Gastroesophageal sphincter (tissue), 4 donors: ENCODE measurements at regions not wholly inside any gene's neighbourhood (a gene's known extent, or its start where the extent isn't known, plus 50 kb on each side); places are given as distances from the start of the nearest gene placed in this dataset.

Source experiments
- ATAC-seq: fragments of 150-250 bp; one replicate; pipeline ENCODE4 v1.9.1; 2016; ENCODE audit warnings: mild to moderate bottlenecking, moderate library complexity
- H3K27ac ChIP-seq, 4 donors: fragments of 200-600 bp; sonication (generic) in 3 of 4; 1 replicate in 3 of 4; 2 replicates in 1 of 4; pipeline ENCODE4 v1.5.1; 2016 to 2019
- H3K27me3 ChIP-seq: fragments of 200-600 bp; sonication (generic); one replicate; pipeline ENCODE4 v1.5.1; 2019
- H3K36me3 ChIP-seq, 2 donors: fragments of 200-600 bp; sonication (generic); one replicate each; pipeline ENCODE4 v1.5.1; 2019; ENCODE audit warnings: control low read depth in 1 of 2
- H3K4me1 ChIP-seq, 3 donors: fragments of 200-600 bp; sonication (generic); 1 replicate in 2 of 3; 2 replicates in 1 of 3; pipeline ENCODE4 v1.5.1; 2016 to 2019; ENCODE audit warnings: control low read depth in 2 of 3
- H3K4me3 ChIP-seq, 2 donors: fragments of 200-600 bp; sonication (generic); one replicate each; pipeline ENCODE4 v1.5.1; 2019; ENCODE audit warnings: mild to moderate bottlenecking in 1 of 2, moderate library complexity in 1 of 2
- H3K9me3 ChIP-seq, 3 donors: fragments of 200-600 bp; sonication (generic); one replicate each; pipeline ENCODE4 v1.5.1; 2017 to 2019; ENCODE audit warnings: control low read depth in 2 of 3
- EP300 ChIP-seq: sonication (generic); formaldehyde crosslinking; IDR thresholded peaks from one replicate; pipeline ENCODE4 v1.6.1; 2017; ENCODE audit warnings: antibody characterized with exemption, mild to moderate bottlenecking
- POLR2A ChIP-seq, 2 donors: fragments of 450-650 bp; IDR thresholded peaks; one replicate each; pipeline ENCODE4 v1.6.1; 2017; ENCODE audit warnings: antibody characterized with exemption in 2 of 2, mild to moderate bottlenecking in 2 of 2, moderate library complexity in 1 of 2
- POLR2AphosphoS5 ChIP-seq: sonication (generic); formaldehyde crosslinking; IDR thresholded peaks from one replicate; pipeline ENCODE4 v1.6.1; 2017; ENCODE audit warnings: antibody characterized with exemption
- WGBS, 2 donors: methylation state at CpG; one replicate each; pipeline ENCODE4 v1.1.5; 2018; ENCODE audit warnings: low coverage in 1 of 2; 5-methylcytosine and 5-hydroxymethylcytosine counted together
- TF ChIP-seq, protein P1 (sequence below), 4 experiments: fragments of 200-600 bp in 2 of 4; fragments of 450-650 bp in 2 of 4; sonication (generic) in 1 of 4; IDR thresholded peaks; one replicate each; pipeline ENCODE4 v1.5.1; 2017 to 2019; ENCODE audit warnings: antibody characterized with exemption in 4 of 4, mild to moderate bottlenecking in 2 of 4, moderate library complexity in 2 of 4

DNA sequence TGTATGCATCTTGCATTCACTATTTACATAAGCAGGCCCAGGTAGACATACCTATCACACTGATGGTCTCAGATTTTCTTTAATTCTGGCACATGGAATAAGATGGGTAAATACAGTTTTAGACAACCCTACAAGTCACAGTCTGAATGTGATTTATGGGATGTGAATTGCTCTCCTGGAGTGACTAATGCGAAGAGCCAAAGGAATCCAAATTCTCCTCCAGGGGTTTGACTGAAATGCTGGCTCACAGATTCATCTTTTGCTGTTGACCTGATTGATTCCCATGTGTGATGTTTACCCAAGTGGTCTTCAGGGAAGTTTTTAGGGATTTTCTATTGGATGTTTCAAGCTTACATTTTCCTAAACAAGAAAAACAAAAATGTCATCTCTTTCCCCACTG is 277.9 kb upstream of the MON1B start:
- no peak overlapping the region for H3K27ac ChIP-seq
- no peak for ATAC-seq
- H3K27me3 ChIP-seq, result no peaks in the 10 kb centered on the region
- no peaks in the 10 kb centered on the region for H3K36me3 ChIP-seq
- H3K9me3 ChIP-seq, result no peaks in the 10 kb centered on the region
- no peak overlapping the region for H3K4me3 ChIP-seq
- 86 to 100% methylated on average over 1 of the region's 1 CpG for WGBS, 2 donors
- TF ChIP-seq POLR2A (IDR thresholded peaks at IDR 0.05) (no peak), POLR2AphosphoS5 (no peak), EP300 (no peak)
- TF ChIP-seq, protein P1, sequence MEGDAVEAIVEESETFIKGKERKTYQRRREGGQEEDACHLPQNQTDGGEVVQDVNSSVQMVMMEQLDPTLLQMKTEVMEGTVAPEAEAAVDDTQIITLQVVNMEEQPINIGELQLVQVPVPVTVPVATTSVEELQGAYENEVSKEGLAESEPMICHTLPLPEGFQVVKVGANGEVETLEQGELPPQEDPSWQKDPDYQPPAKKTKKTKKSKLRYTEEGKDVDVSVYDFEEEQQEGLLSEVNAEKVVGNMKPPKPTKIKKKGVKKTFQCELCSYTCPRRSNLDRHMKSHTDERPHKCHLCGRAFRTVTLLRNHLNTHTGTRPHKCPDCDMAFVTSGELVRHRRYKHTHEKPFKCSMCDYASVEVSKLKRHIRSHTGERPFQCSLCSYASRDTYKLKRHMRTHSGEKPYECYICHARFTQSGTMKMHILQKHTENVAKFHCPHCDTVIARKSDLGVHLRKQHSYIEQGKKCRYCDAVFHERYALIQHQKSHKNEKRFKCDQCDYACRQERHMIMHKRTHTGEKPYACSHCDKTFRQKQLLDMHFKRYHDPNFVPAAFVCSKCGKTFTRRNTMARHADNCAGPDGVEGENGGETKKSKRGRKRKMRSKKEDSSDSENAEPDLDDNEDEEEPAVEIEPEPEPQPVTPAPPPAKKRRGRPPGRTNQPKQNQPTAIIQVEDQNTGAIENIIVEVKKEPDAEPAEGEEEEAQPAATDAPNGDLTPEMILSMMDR (IDR thresholded peaks at IDR 0.05), result no peak
- H3K4me1 ChIP-seq, result no peaks in the 10 kb centered on the region

DNA sequence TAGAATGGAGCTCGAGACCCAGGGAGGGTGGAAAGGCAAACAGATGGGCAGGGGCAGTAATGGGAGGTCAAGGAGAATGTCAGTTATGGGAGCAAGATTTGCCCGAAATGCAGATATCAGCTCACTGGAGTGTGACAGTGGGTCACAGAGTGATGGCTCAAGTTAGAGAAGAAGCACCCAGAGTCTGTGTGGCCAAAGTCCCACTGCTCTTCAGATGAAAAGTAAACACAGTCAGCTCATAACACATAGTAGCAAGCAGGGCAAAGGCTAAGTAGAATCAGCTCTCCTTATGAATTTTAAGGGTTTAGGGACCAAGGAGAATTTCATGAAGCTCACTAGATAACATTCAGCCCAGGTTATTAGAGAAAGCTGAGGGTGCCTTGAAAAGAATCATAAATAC is 264.9 kb upstream of the MON1B start:
- peaks cover 0 to 8% (median 0%) of the 10 kb centered on the region in 3 donors for H3K9me3 ChIP-seq
- H3K4me1 ChIP-seq, result no peaks in the 10 kb centered on the region
- H3K27ac ChIP-seq, result no peak overlapping the region
- WGBS, 2 donors, result 69 to 71% methylated on average over 2 of the region's 2 CpGs
- H3K4me3 ChIP-seq, result no peak overlapping the region
- H3K36me3 ChIP-seq, result no peaks in the 10 kb centered on the region
- H3K27me3 ChIP-seq, result no peaks in the 10 kb centered on the region
- ATAC-seq, result no peak
- TF ChIP-seq, protein P1 (IDR thresholded peaks at IDR 0.05), result no peak
- TF ChIP-seq EP300 (no peak), POLR2AphosphoS5 (no peak), POLR2A (IDR thresholded peaks at IDR 0.05) (no peak)

DNA sequence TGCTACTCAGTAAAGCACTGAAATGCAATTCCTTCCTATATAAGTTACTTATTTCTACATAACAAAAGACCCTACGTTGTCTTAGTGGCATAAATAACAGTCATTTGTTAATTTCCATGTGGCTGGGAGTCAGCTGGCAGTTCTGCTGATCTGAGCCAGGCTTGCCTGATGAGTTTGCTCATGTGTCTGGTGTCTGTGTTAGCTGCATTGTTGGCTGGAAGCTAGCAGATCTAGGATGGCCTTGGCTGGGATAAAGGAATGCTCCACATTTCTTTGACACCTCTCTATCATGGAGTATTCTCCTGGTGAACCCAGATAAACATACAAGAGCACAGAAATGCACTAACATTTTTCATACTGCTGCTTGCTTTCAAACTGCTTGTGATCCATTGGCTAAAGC is 264.4 kb upstream of the MON1B start:
- WGBS, 2 donors, result 14 to 45% methylated on average over 1 of the region's 1 CpG
- H3K36me3 ChIP-seq, result no peaks in the 10 kb centered on the region
- H3K27ac ChIP-seq, result no peak overlapping the region
- no peaks in the 10 kb centered on the region for H3K4me1 ChIP-seq
- ATAC-seq, result no peak
- TF ChIP-seq POLR2AphosphoS5, result no peak
- no peak for TF ChIP-seq EP300
- TF ChIP-seq, protein P1 (IDR thresholded peaks at IDR 0.05), result no peak
- TF ChIP-seq POLR2A (IDR thresholded peaks at IDR 0.05), result no peak
- no peak overlapping the region for H3K4me3 ChIP-seq
- peaks cover 0 to 8% (median 0%) of the 10 kb centered on the region in 3 donors for H3K9me3 ChIP-seq
- H3K27me3 ChIP-seq, result no peaks in the 10 kb centered on the region

DNA sequence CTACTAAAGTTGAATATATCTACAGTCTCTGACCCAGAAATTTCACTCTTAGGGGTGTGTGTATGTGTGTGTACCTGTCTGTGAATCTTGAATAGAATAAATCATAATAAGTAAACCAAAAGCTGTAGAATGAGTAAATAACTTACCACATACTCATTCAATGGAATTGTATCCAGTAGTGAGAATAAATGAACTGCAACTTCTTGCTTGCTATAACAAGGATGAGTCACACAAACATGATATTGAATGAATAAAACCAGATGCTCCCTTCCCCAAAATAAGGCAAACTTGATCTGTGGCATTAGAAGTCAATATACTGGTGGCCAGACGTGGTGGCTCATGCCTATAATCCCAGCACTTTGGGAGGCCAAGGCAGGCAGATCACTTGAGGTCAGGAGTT is 259.8 kb upstream of the MON1B start:
- Histone ChIP-seq H3K9me3 (no peaks in the 10 kb centered on the region), H3K4me3 (no peak overlapping the region), H3K4me1 (no peaks in the 10 kb centered on the region), H3K27ac (no peak overlapping the region), H3K36me3 (no peaks in the 10 kb centered on the region), H3K27me3 (no peaks in the 10 kb centered on the region)
- TF ChIP-seq EP300, result no peak
- TF ChIP-seq, protein P1 (IDR thresholded peaks at IDR 0.05), result no peak
- TF ChIP-seq POLR2A (IDR thresholded peaks at IDR 0.05), result no peak
- TF ChIP-seq POLR2AphosphoS5, result no peak
- no peak for ATAC-seq
- WGBS, 2 donors, result 40 to 75% methylated on average over 1 of the region's 1 CpG

DNA sequence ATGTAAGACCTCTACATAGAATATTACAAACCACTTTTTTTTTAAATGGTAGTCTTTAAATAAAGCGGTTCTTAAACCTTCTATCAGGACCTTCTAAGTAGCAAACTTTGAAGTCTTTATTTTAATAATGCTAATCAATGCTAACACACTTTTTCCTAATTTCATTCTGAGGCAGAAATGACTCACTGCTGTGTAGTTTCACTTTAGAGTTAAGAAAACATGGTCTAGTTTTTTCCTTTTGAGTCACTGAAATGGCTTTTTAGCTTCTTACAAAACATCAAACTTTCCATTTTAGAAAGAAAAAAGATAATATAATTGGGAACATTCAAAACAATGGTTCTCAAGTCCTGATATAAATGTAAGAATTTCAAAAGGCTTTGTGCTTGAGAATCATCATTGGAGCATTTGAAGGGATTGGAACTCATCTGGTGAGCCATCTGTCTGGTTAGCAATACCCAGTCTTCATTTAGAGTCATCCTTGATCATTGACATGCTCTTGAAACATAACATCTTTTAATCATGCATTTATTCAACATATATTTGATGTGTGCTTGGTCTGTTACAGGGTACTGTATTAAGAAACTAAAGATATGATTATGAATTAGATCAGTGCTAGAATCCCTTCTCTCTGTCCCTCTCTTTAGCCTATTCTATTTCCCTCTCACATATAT is 258.3 kb upstream of the MON1B start:
- H3K9me3 ChIP-seq, result no peaks in the 10 kb centered on the region
- H3K4me3 ChIP-seq, result no peak overlapping the region
- no peaks in the 10 kb centered on the region for H3K27me3 ChIP-seq
- no peak for ATAC-seq
- H3K4me1 ChIP-seq, result no peaks in the 10 kb centered on the region
- no peak overlapping the region for H3K27ac ChIP-seq
- no peak for TF ChIP-seq POLR2AphosphoS5
- TF ChIP-seq POLR2A (IDR thresholded peaks at IDR 0.05), result no peak
- H3K36me3 ChIP-seq, result no peaks in the 10 kb centered on the region
- 78 to 81% methylated on average over 1 of the region's 1 CpG for whole genome bisulfite sequencing, 2 donors
